ENCODE measurements at regions not wholly inside any gene's neighbourhood (a gene's known extent, or its start where the extent isn't known, plus 50 kb on each side); places are given as distances from the start of the nearest gene placed in this dataset.

GRCh38 chr7:35522697-35523096, 172.2 kb downstream of the HERPUD2 start:
- no peak overlapping the region for H3K27ac ChIP-seq (ENCODE audit: low read length)
- peaks cover 11% of the 10 kb centered on the region for H3K27me3 ChIP-seq (ENCODE audit: insufficient read depth, low read depth, low read length)
- no peaks in the 10 kb centered on the region for H3K9me2 ChIP-seq (ENCODE audit: insufficient read depth, low read length)
- H3K36me3 ChIP-seq (ENCODE audit: insufficient read depth, low read length): no peaks in the 10 kb centered on the region
- no peak overlapping the region for H3K4me2 ChIP-seq (ENCODE audit: low read length)
- TF ChIP-seq CTCF (IDR thresholded peaks at IDR 0.05; ENCODE audit: poor library complexity, severe bottlenecking): no peak
- TF ChIP-seq SMC3 (conservative IDR thresholded peaks at IDR 0.05; ENCODE audit: poor library complexity): no peak
- no peak for TF ChIP-seq REST (IDR thresholded peaks at IDR 0.05; ENCODE audit: borderline replicate concordance)
- H4K20me1 ChIP-seq (ENCODE audit: insufficient read depth): no peaks in the 10 kb centered on the region
- no peak overlapping the region for H3K4me3 ChIP-seq (ENCODE audit: low read length)
- no peaks in the 10 kb centered on the region for H3K79me2 ChIP-seq (replicated peaks; ENCODE audit: insufficient read depth, low read length)
- H3K9ac ChIP-seq (ENCODE audit: low read length): no peak overlapping the region
- H2AFZ ChIP-seq (ENCODE audit: low read depth, low read length): no peak overlapping the region
- no peaks in the 10 kb centered on the region for H3F3A ChIP-seq (ENCODE audit: insufficient read depth, low read length, poor library complexity, severe bottlenecking)
- no peaks in the 10 kb centered on the region for H3K9me3 ChIP-seq (ENCODE audit: low read length)

GRCh38 chr7:35521941-35522340, 173.0 kb downstream of the HERPUD2 start:
- TF ChIP-seq MXI1 (conservative IDR thresholded peaks at IDR 0.05; ENCODE audit: poor library complexity, severe bottlenecking): no peak
- TF ChIP-seq TAF1 (IDR thresholded peaks at IDR 0.05; ENCODE audit: low read depth): no peak
- no peak for TF ChIP-seq EP300 (conservative IDR thresholded peaks at IDR 0.05; ENCODE audit: poor library complexity, severe bottlenecking)
- no peak for TF ChIP-seq SMC3 (conservative IDR thresholded peaks at IDR 0.05; ENCODE audit: poor library complexity)
- TF ChIP-seq REST (IDR thresholded peaks at IDR 0.05; ENCODE audit: borderline replicate concordance): no peak
- no peak overlapping the region for H3K4me2 ChIP-seq (ENCODE audit: low read length)
- no peaks in the 10 kb centered on the region for H3K79me2 ChIP-seq (replicated peaks; ENCODE audit: insufficient read depth, low read length)
- H3K9ac ChIP-seq (ENCODE audit: low read length): no peak overlapping the region
- H3K9me2 ChIP-seq (ENCODE audit: insufficient read depth, low read length): no peaks in the 10 kb centered on the region
- no peaks in the 10 kb centered on the region for H3K9me3 ChIP-seq (ENCODE audit: low read length)
- no peaks in the 10 kb centered on the region for H4K20me1 ChIP-seq (ENCODE audit: insufficient read depth)
- no peak overlapping the region for H3K27ac ChIP-seq (ENCODE audit: low read length)
- H3K36me3 ChIP-seq (ENCODE audit: insufficient read depth, low read length): no peaks in the 10 kb centered on the region
- H3K4me3 ChIP-seq (ENCODE audit: low read length): no peak overlapping the region
- no peaks in the 10 kb centered on the region for H3F3A ChIP-seq (ENCODE audit: insufficient read depth, low read length, poor library complexity, severe bottlenecking)
- no peak overlapping the region for H2AFZ ChIP-seq (ENCODE audit: low read depth, low read length)
- H3K27me3 ChIP-seq (ENCODE audit: insufficient read depth, low read depth, low read length): peaks cover 11% of the 10 kb centered on the region
